ENCODE measurements at regions not wholly inside any gene's neighbourhood (a gene's known extent, or its start where the extent isn't known, plus 50 kb on each side); places are given as distances from the start of the nearest gene placed in this dataset.

DNA sequence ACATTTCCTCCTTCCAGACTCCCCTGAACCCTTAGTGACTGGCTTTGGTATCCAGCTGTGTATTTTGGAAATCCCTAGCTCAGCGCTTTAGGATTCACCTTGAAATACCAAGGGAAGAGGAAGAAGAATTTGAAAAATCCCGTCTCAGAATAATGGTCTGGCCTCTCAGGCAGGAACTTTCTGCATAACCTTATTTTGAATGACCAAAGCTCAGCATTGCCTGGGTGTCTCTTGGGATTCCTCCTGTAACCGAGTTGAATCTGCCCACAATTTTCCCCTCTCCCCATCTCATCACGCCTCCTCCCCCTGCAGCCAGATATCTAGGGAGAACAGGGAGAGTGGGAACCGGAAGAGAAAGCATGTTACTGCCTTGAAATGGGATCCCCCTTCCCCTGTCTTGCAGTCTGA lies 116.2 kb downstream of the SMIM20 start:
- Histone ChIP-seq H3K9me3 (ENCODE audit: control insufficient read depth, insufficient read depth, low read depth, low read length) (no peaks in the 10 kb centered on the region), H3K36me3 (ENCODE audit: control insufficient read depth, insufficient read depth, low read length) (no peaks in the 10 kb centered on the region), H3K27me3 (ENCODE audit: control insufficient read depth, insufficient read depth, low read length) (no peaks in the 10 kb centered on the region), H3K4me3 (ENCODE audit: low read depth in 2 of 2, low read length in 2 of 2) (no peak overlapping the region), H3K27ac (ENCODE audit: low read length) (no peak overlapping the region), H3K4me1 (ENCODE audit: control insufficient read depth, insufficient read depth, low read length) (no peaks in the 10 kb centered on the region)
- CTCF ChIA-PET = interaction anchor here (0.9 kb wide), 1 partner anchor 295 kb away, joined by 3 read pairs; no protein-coding TSS in a partner anchor
- no peak for ATAC-seq
- in situ Hi-C loops (cut with HindIII; ENCODE audit: low pct_unique_long_range_greater_than_20kb, low sequenced_read_pairs) (no loop called here), intact Hi-C loops (cut with micrococcal nuclease; ENCODE audit: unreplicated experiment) (no loop called here)
- DNase-seq (ENCODE audit: low read depth, low spot score) = no peak
- POLR2A ChIA-PET = no interaction called here
- TF ChIP-seq SIN3A (IDR thresholded peaks at IDR 0.05; ENCODE audit: borderline replicate concordance, insufficient read depth, low read depth, low read length) (no peak), TCF7L2 (IDR thresholded peaks at IDR 0.05; ENCODE audit: low read depth, low read length) (no peak), POLR2AphosphoS5 (IDR thresholded peaks at IDR 0.05; ENCODE audit: low read depth, low read length) (no peak)
- TF ChIP-seq, protein P1, sequence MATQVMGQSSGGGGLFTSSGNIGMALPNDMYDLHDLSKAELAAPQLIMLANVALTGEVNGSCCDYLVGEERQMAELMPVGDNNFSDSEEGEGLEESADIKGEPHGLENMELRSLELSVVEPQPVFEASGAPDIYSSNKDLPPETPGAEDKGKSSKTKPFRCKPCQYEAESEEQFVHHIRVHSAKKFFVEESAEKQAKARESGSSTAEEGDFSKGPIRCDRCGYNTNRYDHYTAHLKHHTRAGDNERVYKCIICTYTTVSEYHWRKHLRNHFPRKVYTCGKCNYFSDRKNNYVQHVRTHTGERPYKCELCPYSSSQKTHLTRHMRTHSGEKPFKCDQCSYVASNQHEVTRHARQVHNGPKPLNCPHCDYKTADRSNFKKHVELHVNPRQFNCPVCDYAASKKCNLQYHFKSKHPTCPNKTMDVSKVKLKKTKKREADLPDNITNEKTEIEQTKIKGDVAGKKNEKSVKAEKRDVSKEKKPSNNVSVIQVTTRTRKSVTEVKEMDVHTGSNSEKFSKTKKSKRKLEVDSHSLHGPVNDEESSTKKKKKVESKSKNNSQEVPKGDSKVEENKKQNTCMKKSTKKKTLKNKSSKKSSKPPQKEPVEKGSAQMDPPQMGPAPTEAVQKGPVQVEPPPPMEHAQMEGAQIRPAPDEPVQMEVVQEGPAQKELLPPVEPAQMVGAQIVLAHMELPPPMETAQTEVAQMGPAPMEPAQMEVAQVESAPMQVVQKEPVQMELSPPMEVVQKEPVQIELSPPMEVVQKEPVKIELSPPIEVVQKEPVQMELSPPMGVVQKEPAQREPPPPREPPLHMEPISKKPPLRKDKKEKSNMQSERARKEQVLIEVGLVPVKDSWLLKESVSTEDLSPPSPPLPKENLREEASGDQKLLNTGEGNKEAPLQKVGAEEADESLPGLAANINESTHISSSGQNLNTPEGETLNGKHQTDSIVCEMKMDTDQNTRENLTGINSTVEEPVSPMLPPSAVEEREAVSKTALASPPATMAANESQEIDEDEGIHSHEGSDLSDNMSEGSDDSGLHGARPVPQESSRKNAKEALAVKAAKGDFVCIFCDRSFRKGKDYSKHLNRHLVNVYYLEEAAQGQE (IDR thresholded peaks at IDR 0.05; ENCODE audit: insufficient read depth in 1 of 2, low read depth in 2 of 2, low read length in 1 of 2) = no peak
- TF ChIP-seq, protein P2, sequence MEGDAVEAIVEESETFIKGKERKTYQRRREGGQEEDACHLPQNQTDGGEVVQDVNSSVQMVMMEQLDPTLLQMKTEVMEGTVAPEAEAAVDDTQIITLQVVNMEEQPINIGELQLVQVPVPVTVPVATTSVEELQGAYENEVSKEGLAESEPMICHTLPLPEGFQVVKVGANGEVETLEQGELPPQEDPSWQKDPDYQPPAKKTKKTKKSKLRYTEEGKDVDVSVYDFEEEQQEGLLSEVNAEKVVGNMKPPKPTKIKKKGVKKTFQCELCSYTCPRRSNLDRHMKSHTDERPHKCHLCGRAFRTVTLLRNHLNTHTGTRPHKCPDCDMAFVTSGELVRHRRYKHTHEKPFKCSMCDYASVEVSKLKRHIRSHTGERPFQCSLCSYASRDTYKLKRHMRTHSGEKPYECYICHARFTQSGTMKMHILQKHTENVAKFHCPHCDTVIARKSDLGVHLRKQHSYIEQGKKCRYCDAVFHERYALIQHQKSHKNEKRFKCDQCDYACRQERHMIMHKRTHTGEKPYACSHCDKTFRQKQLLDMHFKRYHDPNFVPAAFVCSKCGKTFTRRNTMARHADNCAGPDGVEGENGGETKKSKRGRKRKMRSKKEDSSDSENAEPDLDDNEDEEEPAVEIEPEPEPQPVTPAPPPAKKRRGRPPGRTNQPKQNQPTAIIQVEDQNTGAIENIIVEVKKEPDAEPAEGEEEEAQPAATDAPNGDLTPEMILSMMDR (IDR thresholded peaks at IDR 0.05) = no peak
- no TSS peak for BruUV-seq (replicated peaks)

DNA sequence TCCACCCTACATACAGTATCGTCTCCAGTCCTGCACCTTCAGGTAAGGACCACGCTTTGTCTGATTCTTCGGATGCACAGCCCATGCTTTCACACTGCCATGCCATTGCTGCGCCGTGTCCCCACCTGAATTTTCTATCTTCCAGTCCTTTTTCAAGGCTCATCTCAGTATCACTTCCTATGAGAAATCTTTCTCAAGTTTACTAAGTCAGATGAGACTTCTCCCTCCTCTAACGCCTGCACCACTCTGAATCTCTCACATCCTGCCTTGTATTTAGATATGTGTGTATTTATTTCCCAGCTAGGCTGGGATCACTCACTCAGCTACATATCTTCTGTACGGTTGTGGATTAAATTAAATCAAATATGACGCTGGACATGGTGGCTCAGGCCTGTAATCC lies 116.8 kb downstream of the SMIM20 start:
- CTCF ChIA-PET = no interaction called here
- intact Hi-C loops (cut with micrococcal nuclease; ENCODE audit: unreplicated experiment) = no loop called here

More for the DNA sequence above, 116.8 kb downstream of the SMIM20 start:
- DNase-seq (ENCODE audit: low read depth, low spot score) (no peak), ATAC-seq (no peak)
- POLR2A ChIA-PET = interaction anchor here (0.7 kb wide), 1 partner anchor 188 kb away, joined by 3 read pairs; no protein-coding TSS in a partner anchor
- H3K4me3 ChIP-seq (ENCODE audit: low read depth in 2 of 2, low read length in 2 of 2) = no peak overlapping the region
- H3K9me3 ChIP-seq (ENCODE audit: control insufficient read depth, insufficient read depth, low read depth, low read length) = no peaks in the 10 kb centered on the region
- H3K36me3 ChIP-seq (ENCODE audit: control insufficient read depth, insufficient read depth, low read length) = no peaks in the 10 kb centered on the region
- no peaks in the 10 kb centered on the region for H3K4me1 ChIP-seq (ENCODE audit: control insufficient read depth, insufficient read depth, low read length)
- in situ Hi-C loops (cut with HindIII; ENCODE audit: low pct_unique_long_range_greater_than_20kb, low sequenced_read_pairs) = no loop called here
- H3K27ac ChIP-seq (ENCODE audit: low read length) = no peak overlapping the region
- TF ChIP-seq SIN3A (IDR thresholded peaks at IDR 0.05; ENCODE audit: borderline replicate concordance, insufficient read depth, low read depth, low read length) = no peak
- TF ChIP-seq TCF7L2 (IDR thresholded peaks at IDR 0.05; ENCODE audit: low read depth, low read length) = no peak
- TF ChIP-seq, protein P1 (IDR thresholded peaks at IDR 0.05; ENCODE audit: insufficient read depth in 1 of 2, low read depth in 2 of 2, low read length in 1 of 2) = no peak
- TF ChIP-seq, protein P2 (IDR thresholded peaks at IDR 0.05) = no peak
- no peak for TF ChIP-seq POLR2AphosphoS5 (IDR thresholded peaks at IDR 0.05; ENCODE audit: low read depth, low read length)
- no peaks in the 10 kb centered on the region for H3K27me3 ChIP-seq (ENCODE audit: control insufficient read depth, insufficient read depth, low read length)
- no TSS peak for BruUV-seq (replicated peaks)

Measured in Panc1 (cell line).